Ishikawa (cell line): ENCODE measurements at regions not wholly inside any gene's neighbourhood (a gene's known extent, or its start where the extent isn't known, plus 50 kb on each side); places are given as distances from the start of the nearest gene placed in this dataset.

Source experiments
- EGR1 ChIP-seq: IDR thresholded peaks from 2 replicates; pipeline ENCODE4 v1.6.1; 2012
- TAF1 ChIP-seq: IDR thresholded peaks from 2 replicates; pipeline ENCODE4 v1.6.1; 2012; ENCODE audit warnings: low read depth, mild to moderate bottlenecking
- YY1 ChIP-seq: IDR thresholded peaks from 2 replicates; pipeline ENCODE4 v1.6.1; 2012; ENCODE audit warnings: low read depth

- TF ChIP-seq EGR1 (no peak), YY1 (no peak), TAF1 (no peak)
Measured at GRCh38 chr4:1541449-1542225, 135.4 kb upstream of the NKX1-1 start.
